ENCODE measurements at regions not wholly inside any gene's neighbourhood (a gene's known extent, or its start where the extent isn't known, plus 50 kb on each side); places are given as distances from the start of the nearest gene placed in this dataset.
A peak's percentile ranks its signal among the peaks of the same experiment; 100 is the strongest.

DNA sequence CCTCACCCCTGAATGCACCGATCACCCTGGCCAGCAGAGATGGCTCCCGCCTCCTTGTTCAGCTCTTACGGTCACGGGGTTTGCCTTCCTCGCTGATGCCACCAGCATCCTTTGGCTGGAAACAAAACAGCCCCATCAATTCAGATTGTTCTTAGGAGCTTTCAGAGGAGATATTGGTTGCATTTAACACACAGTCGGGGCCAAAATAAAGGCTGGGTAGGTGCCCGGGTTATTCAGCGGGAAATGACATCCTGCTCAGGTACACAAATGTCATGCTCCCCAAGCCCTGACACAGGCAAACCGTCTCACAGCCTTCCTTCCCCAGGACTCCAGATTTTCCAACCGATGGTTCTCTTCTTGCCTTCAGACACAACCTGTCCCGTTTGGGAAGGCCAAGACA, 62.4 kb upstream of the MEF2A start:
- peak overlapping the region in 1 of 6 donors; percentile 55 for H3K27ac Mint-ChIP-seq

GRCh38 chr15:99504071-99504822, 61.5 kb upstream of the MEF2A start:
- peaks cover 34 to 51% of the 10 kb centered on the region in 2 donors for H3K4me1 Mint-ChIP-seq
- DNase-seq: no peak
- H3K27me3 Mint-ChIP-seq (ENCODE audit: low read depth in 3 of 3): peaks cover 8 to 17% (median 10%) of the 10 kb centered on the region in 3 donors
- H3K4me3 Mint-ChIP-seq: peak overlapping the region in 1 of 5 donors; percentile 13
- H3K9me3 Mint-ChIP-seq: no peaks in the 10 kb centered on the region
- no peaks in the 10 kb centered on the region for H3K36me3 Mint-ChIP-seq
- H3K27ac Mint-ChIP-seq: no peak overlapping the region

More for the DNA sequence above, 62.4 kb upstream of the MEF2A start:
- Mint-ChIP-seq H3K27me3 (ENCODE audit: low read depth in 3 of 3) (peaks cover 8 to 17% (median 13%) of the 10 kb centered on the region in 3 donors), H3K36me3 (no peaks in the 10 kb centered on the region), H3K4me1 (peaks cover 28 to 43% of the 10 kb centered on the region in 2 donors), H3K9me3 (no peaks in the 10 kb centered on the region), H3K4me3 (peak overlapping the region in 2 of 5 donors; percentile 6 to 18)
- no peak for DNase-seq

- Mint-ChIP-seq H3K36me3 (no peaks in the 10 kb centered on the region), H3K27ac (no peak overlapping the region), H3K4me3 (no peak overlapping the region), H3K9me3 (no peaks in the 10 kb centered on the region), H3K27me3 (ENCODE audit: low read depth in 3 of 3) (peaks cover 11 to 13% (median 12%) of the 10 kb centered on the region in 3 donors), H3K4me1 (peaks cover 42 to 58% of the 10 kb centered on the region in 2 donors)
- DNase-seq: no peak
These were observed 60.8 kb upstream of the MEF2A start for GRCh38 chr15:99504823-99505551.

- Mint-ChIP-seq H3K4me1 (peaks cover 52 to 71% of the 10 kb centered on the region in 2 donors), H3K4me3 (peak overlapping the region in 4 of 5 donors; percentile 6 to 69 (median 12)), H3K36me3 (no peaks in the 10 kb centered on the region), H3K27ac (no peak overlapping the region), H3K27me3 (ENCODE audit: low read depth in 3 of 3) (peaks cover 10 to 13% (median 11%) of the 10 kb centered on the region in 3 donors), H3K9me3 (no peaks in the 10 kb centered on the region)
- no peak for DNase-seq
These were observed 59.4 kb upstream of the MEF2A start for GRCh38 chr15:99506399-99506798.

GRCh38 chr15:99507016-99507503, 58.7 kb upstream of the MEF2A start:
- Mint-ChIP-seq H3K9me3 (no peaks in the 10 kb centered on the region), H3K27me3 (ENCODE audit: low read depth in 3 of 3) (peaks cover 9 to 13% (median 11%) of the 10 kb centered on the region in 3 donors), H3K4me1 (peaks cover 58 to 75% of the 10 kb centered on the region in 2 donors), H3K36me3 (no peaks in the 10 kb centered on the region), H3K27ac (no peak overlapping the region), H3K4me3 (peak overlapping the region; percentile 21 to 70 (median 63))
- DNase-seq: no peak

GRCh38 chr15:99507504-99508310, 58.1 kb upstream of the MEF2A start:
- H3K27me3 Mint-ChIP-seq (ENCODE audit: low read depth in 3 of 3): peaks cover 9 to 15% (median 11%) of the 10 kb centered on the region in 3 donors
- peak overlapping the region in 5 of 6 donors; percentile 29 to 68 (median 54) for H3K27ac Mint-ChIP-seq
- peaks cover 60 to 75% of the 10 kb centered on the region in 2 donors for H3K4me1 Mint-ChIP-seq
- no peaks in the 10 kb centered on the region for H3K9me3 Mint-ChIP-seq
- H3K4me3 Mint-ChIP-seq: peak overlapping the region; percentile 53 to 72 (median 67)
- no peaks in the 10 kb centered on the region for H3K36me3 Mint-ChIP-seq
- DNase-seq: peak; percentile 66 to 75 (median 70)

DNA sequence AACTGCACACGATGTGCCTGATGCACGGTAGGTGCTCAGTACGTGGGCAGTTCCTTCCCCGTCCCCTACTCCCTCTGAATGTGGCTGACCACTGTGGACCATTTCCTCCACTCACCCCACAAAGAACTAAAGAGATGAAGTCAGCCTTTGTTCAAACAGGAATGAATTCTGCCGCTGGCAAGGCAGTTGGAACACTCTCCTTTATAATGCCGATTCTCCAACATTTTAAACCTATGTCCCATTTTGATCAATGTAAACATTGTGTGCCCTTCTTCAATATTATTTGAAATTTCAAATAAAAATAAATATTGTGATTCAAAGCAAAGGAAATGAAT, 57.5 kb upstream of the MEF2A start:
- H3K4me3 Mint-ChIP-seq: peak overlapping the region; percentile 53 to 72 (median 67)
- peaks cover 7 to 14% (median 11%) of the 10 kb centered on the region in 3 donors for H3K27me3 Mint-ChIP-seq (ENCODE audit: low read depth in 3 of 3)
- no peak for DNase-seq
- H3K9me3 Mint-ChIP-seq: no peaks in the 10 kb centered on the region
- no peaks in the 10 kb centered on the region for H3K36me3 Mint-ChIP-seq
- H3K4me1 Mint-ChIP-seq: peaks cover 62 to 78% of the 10 kb centered on the region in 2 donors
- H3K27ac Mint-ChIP-seq: peak overlapping the region in 3 of 6 donors; percentile 29 to 68 (median 54)

DNA sequence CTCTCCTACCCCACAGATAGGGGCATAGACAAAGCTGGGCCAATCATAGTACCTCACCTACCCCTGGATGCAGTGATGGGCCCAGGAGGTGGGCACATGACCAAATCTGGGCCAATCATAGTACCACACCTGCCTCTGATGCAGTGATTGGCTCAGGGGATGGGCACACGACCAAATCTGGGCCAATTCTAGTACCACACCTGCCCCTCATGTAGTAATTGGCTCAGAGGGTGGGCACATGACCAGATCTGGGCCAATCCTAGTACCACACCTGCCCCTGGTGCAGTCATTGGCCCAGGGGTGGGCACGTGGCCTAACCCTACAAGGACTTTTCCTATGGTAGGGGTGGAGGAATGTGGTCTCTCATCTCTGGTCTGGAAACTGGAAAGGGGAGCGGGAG, 56.9 kb upstream of the MEF2A start:
- peaks cover 62 to 75% of the 10 kb centered on the region in 2 donors for H3K4me1 Mint-ChIP-seq
- no peak for DNase-seq
- peak overlapping the region in 4 of 5 donors; percentile 70 to 78 (median 76) for H3K4me3 Mint-ChIP-seq
- H3K36me3 Mint-ChIP-seq: no peaks in the 10 kb centered on the region
- peaks cover 3 to 11% (median 8%) of the 10 kb centered on the region in 3 donors for H3K27me3 Mint-ChIP-seq (ENCODE audit: low read depth in 3 of 3)
- no peak overlapping the region for H3K27ac Mint-ChIP-seq
- no peaks in the 10 kb centered on the region for H3K9me3 Mint-ChIP-seq

DNA sequence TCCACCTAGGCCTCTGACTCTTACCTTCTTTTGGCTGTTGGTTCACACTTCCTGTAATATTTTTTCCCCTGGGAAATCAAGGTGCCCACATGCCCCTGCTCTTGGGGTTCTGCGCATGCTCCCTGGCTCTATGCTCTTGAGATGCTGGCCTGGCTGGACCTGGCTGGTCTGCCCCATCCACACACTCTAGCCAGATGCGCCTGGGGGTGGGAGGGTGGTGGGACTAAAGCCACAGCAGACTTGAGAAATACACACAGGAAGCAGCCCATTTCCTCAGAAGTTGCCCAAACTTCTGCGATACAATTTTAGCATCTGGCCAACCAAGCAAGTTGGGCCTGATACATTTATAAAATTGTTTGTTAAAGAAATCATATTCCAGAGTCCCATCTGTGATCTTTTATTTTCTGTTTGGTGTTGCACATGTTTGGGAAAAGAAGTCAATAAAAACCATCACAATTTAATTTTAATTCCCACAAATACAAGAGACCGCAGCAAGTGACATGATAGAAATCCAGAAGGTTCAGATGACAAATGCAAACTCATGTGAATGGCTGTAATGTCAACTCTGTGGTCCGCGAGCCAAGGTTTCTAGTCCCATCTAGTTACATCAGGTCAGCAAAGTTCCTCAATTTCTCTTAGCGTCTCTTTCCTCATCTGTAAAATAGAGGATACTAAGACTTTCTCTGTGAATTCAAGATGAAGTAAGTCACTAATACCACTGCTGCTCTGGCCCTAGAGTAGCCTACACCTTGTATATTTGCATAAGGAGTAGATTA, 55.9 kb upstream of the MEF2A start:
- no peaks in the 10 kb centered on the region for H3K36me3 Mint-ChIP-seq
- peak overlapping the region; percentile 1 to 77 (median 14) for H3K27ac Mint-ChIP-seq
- no peaks in the 10 kb centered on the region for H3K9me3 Mint-ChIP-seq
- peaks cover 0 to 9% (median 8%) of the 10 kb centered on the region in 3 donors for H3K27me3 Mint-ChIP-seq (ENCODE audit: low read depth in 3 of 3)
- peak overlapping the region; percentile 40 to 78 (median 74) for H3K4me3 Mint-ChIP-seq
- H3K4me1 Mint-ChIP-seq: peaks cover 60 to 68% of the 10 kb centered on the region in 2 donors
- DNase-seq: peak; percentile 9 to 33 (median 30)

GRCh38 chr15:99511531-99511865, 54.3 kb upstream of the MEF2A start:
- Mint-ChIP-seq H3K9me3 (no peaks in the 10 kb centered on the region), H3K4me1 (peaks cover 57 to 65% of the 10 kb centered on the region in 2 donors), H3K4me3 (no peak overlapping the region), H3K27me3 (ENCODE audit: low read depth in 3 of 3) (peaks cover 0 to 7% (median 5%) of the 10 kb centered on the region in 3 donors), H3K36me3 (no peaks in the 10 kb centered on the region), H3K27ac (no peak overlapping the region)
- no peak for DNase-seq

DNA sequence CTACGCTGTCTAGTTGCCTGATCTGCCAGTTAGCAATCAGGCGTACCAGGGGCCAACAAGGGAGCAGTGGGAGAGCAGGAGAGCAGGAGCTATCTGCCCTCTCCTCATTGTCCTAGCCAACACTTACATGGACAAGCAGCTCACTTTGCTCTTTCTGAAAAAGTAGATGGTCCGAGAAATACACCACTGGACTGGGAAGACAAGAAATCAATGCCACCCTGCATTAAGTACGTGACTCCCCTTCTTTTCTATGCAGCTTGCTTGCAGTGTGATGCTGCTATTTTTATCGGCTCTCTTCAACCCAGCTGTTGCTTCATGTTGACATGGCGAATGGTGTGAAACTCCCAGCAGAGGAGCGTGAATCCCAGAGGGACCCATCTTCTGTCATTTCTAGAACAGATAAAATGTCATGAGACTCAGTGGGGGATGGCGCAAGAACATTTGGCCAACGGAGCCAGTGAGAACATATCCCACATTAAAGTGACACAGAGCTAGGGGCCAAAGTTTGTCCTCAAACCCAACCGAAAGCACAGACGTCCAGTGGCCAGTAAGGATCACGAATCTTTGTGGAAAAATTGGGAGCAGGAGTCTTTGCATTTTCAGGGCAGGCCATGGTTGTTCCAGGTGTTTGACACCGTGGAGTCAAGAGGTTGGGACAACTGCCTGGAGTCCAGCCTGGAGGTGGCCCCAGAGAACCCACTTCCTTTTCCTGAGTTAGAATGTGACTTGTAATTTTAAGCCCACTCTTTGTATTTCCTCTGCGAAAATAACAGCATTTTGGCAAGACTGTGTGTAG, 53.7 kb upstream of the MEF2A start:
- Mint-ChIP-seq H3K27ac (no peak overlapping the region), H3K9me3 (no peaks in the 10 kb centered on the region), H3K4me1 (peaks cover 53 to 60% of the 10 kb centered on the region in 2 donors), H3K36me3 (no peaks in the 10 kb centered on the region), H3K4me3 (peak overlapping the region in 2 of 5 donors; percentile 3 to 17), H3K27me3 (ENCODE audit: low read depth in 3 of 3) (peaks cover 0 to 7% (median 5%) of the 10 kb centered on the region in 3 donors)
- DNase-seq: no peak

DNA sequence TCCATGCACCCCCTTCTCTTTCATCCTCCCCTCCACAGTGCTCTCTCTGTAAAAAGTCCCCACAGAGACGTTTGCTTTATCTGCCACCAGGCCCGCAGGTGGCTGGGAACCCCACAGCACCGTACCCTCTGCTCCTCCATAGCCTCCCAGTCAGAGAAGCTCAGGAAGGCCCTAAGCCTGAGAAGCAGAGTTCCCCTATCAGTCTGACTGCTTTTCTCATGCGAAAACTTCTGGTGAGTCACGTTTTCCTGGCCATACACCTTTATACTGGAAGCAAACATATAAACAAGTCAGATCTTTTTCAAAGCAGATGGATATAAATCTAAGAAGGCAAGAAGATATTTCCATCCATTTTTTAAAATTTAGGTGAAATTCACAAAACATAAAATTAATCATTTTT, 51.5 kb upstream of the MEF2A start:
- H3K4me1 Mint-ChIP-seq: peaks cover 33 to 37% of the 10 kb centered on the region in 2 donors
- H3K9me3 Mint-ChIP-seq: no peaks in the 10 kb centered on the region
- no peak overlapping the region for H3K27ac Mint-ChIP-seq
- peaks cover 0 to 7% (median 5%) of the 10 kb centered on the region in 3 donors for H3K27me3 Mint-ChIP-seq (ENCODE audit: low read depth in 3 of 3)
- H3K36me3 Mint-ChIP-seq: no peaks in the 10 kb centered on the region
- no peak for DNase-seq
- no peak overlapping the region for H3K4me3 Mint-ChIP-seq
